Parathyroid adenoma (tissue), 2 donors: ENCODE measurements at regions not wholly inside any gene's neighbourhood (a gene's known extent, or its start where the extent isn't known, plus 50 kb on each side); places are given as distances from the start of the nearest gene placed in this dataset.

Source experiments
- H2AFZ ChIP-seq: fragments of 300-600 bp; sonication (generic); one replicate; pipeline ENCODE4 v1.7.0; 2017; ENCODE audit warnings: antibody characterized with exemption, mild to moderate bottlenecking
- H3K27ac ChIP-seq: fragments of 300-600 bp; sonication (generic); one replicate; pipeline ENCODE4 v1.7.0; 2017
- H3K27me3 ChIP-seq: fragments of 300-600 bp; sonication (generic); one replicate; pipeline ENCODE4 v1.7.0; 2017; ENCODE audit warnings: low read length; ENCODE audit not compliant: control insufficient read depth, insufficient read depth
- H3K36me3 ChIP-seq: fragments of 300-600 bp; sonication (generic); one replicate; pipeline ENCODE4 v1.7.0; 2017; ENCODE audit warnings: low read length; ENCODE audit not compliant: control insufficient read depth, insufficient read depth
- H3K4me1 ChIP-seq: fragments of 300-600 bp; sonication (generic); one replicate; pipeline ENCODE4 v1.7.0; 2017; ENCODE audit warnings: control low read depth
- H3K4me2 ChIP-seq: fragments of 300-600 bp; sonication (generic); one replicate; pipeline ENCODE4 v1.7.0; 2017; ENCODE audit warnings: low read length
- H3K4me3 ChIP-seq: fragments of 300-600 bp; sonication (generic); one replicate; pipeline ENCODE4 v1.7.0; 2017; ENCODE audit warnings: low read depth, low read length
- H3K79me2 ChIP-seq: fragments of 300-600 bp; sonication (generic); one replicate; pipeline ENCODE4 v1.7.0; 2017; ENCODE audit warnings: control low read depth
- H3K9ac ChIP-seq: fragments of 300-600 bp; sonication (generic); one replicate; pipeline ENCODE4 v1.7.0; 2017; ENCODE audit warnings: mild to moderate bottlenecking
- H3K9me3 ChIP-seq: fragments of 300-600 bp; sonication (generic); one replicate; pipeline ENCODE4 v1.7.0; 2017; ENCODE audit warnings: low read length; ENCODE audit not compliant: control insufficient read depth
- CTCF ChIP-seq: fragments of 300-600 bp; sonication (generic); IDR thresholded peaks from one replicate; pipeline ENCODE4 v1.7.0; 2017; ENCODE audit warnings: antibody characterized with exemption, mild to moderate bottlenecking
- donor health status: primary hyperparathyroidism.

- H3K4me3 ChIP-seq = no peak overlapping the region
- no peaks in the 10 kb centered on the region for H3K27me3 ChIP-seq
- no peaks in the 10 kb centered on the region for H3K4me1 ChIP-seq
- no peak overlapping the region for H2AFZ ChIP-seq
- no peaks in the 10 kb centered on the region for H3K36me3 ChIP-seq
- peaks cover 4% of the 10 kb centered on the region for H3K79me2 ChIP-seq
- H3K4me2 ChIP-seq = no peak overlapping the region
- H3K27ac ChIP-seq = no peak overlapping the region
- H3K9me3 ChIP-seq = no peaks in the 10 kb centered on the region
- no peak for TF ChIP-seq CTCF
- H3K9ac ChIP-seq = no peak overlapping the region
These were observed 131.5 kb downstream of the NCOR2 start for GRCh38 chr12:124435806-124436345.

GRCh38 chr12:124434951-124435805 lies 132.2 kb downstream of the NCOR2 start:
- Histone ChIP-seq H3K4me3 (no peak overlapping the region), H3K27me3 (no peaks in the 10 kb centered on the region), H3K27ac (no peak overlapping the region), H3K9me3 (no peaks in the 10 kb centered on the region), H2AFZ (no peak overlapping the region), H3K4me2 (no peak overlapping the region), H3K9ac (no peak overlapping the region), H3K4me1 (no peaks in the 10 kb centered on the region), H3K36me3 (no peaks in the 10 kb centered on the region), H3K79me2 (peaks cover 4% of the 10 kb centered on the region)
- TF ChIP-seq CTCF = no peak

- H3K9ac ChIP-seq = no peak overlapping the region
- no peaks in the 10 kb centered on the region for H3K4me1 ChIP-seq
- no peak overlapping the region for H3K4me3 ChIP-seq
- TF ChIP-seq CTCF = no peak
- H2AFZ ChIP-seq = no peak overlapping the region
- no peaks in the 10 kb centered on the region for H3K36me3 ChIP-seq
- H3K27me3 ChIP-seq = no peaks in the 10 kb centered on the region
- H3K9me3 ChIP-seq = no peaks in the 10 kb centered on the region
- no peak overlapping the region for H3K27ac ChIP-seq
- H3K79me2 ChIP-seq = peaks cover 4% of the 10 kb centered on the region
- H3K4me2 ChIP-seq = no peak overlapping the region
These were observed 133.1 kb downstream of the NCOR2 start for GRCh38 chr12:124434354-124434753.

- Histone ChIP-seq H3K27ac (no peak overlapping the region), H3K4me3 (no peak overlapping the region), H3K9ac (no peak overlapping the region), H3K4me1 (no peaks in the 10 kb centered on the region), H3K4me2 (no peak overlapping the region), H2AFZ (no peak overlapping the region), H3K27me3 (no peaks in the 10 kb centered on the region), H3K9me3 (no peaks in the 10 kb centered on the region), H3K79me2 (peaks cover 4% of the 10 kb centered on the region), H3K36me3 (no peaks in the 10 kb centered on the region)
- TF ChIP-seq CTCF = no peak
These were observed 133.5 kb downstream of the NCOR2 start for GRCh38 chr12:124433879-124434278.
